Epithelial cell of prostate (primary cell): ENCODE measurements at regions not wholly inside any gene's neighbourhood (a gene's known extent, or its start where the extent isn't known, plus 50 kb on each side); places are given as distances from the start of the nearest gene placed in this dataset.

Experiments used
- DNase-seq: peaks from one replicate; pipeline ENCODE4 v3.0.0-alpha.2; 2011; ENCODE audit warnings: low read depth, low spot score
- H3K27ac ChIP-seq: fragments of 450-650 bp; 2 replicates; pipeline ENCODE4 v1.5.1; 2017; ENCODE audit warnings: mild to moderate bottlenecking

- H3K27ac ChIP-seq: no peak overlapping the region
- DNase-seq: no peak
These were observed 426.6 kb upstream of the ATP11B start for GRCh38 chr3:182366746-182367145.

DNA sequence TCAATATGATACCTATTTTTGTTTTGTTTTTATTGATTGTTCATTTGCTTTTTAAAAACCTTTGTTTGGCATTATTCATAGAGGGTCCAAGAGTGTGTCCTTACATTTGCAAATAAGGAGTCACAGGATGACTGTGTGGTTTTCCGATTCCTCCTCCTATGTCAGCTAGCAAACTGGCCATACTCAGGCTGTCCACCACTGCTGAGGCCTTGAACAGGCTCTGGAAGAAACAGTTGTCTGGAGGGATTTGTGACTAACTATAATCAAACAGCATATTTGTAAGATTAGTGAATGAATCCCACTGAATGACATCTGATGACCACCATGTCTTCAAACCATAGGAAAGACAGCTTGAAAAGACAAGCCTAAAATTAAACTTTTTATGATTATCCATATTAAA, 423.4 kb upstream of the ATP11B start:
- H3K27ac ChIP-seq: no peak overlapping the region
- no peak for DNase-seq

- DNase-seq: peak; percentile 24
These were observed 422.4 kb upstream of the ATP11B start for GRCh38 chr3:182370949-182371348.

DNA sequence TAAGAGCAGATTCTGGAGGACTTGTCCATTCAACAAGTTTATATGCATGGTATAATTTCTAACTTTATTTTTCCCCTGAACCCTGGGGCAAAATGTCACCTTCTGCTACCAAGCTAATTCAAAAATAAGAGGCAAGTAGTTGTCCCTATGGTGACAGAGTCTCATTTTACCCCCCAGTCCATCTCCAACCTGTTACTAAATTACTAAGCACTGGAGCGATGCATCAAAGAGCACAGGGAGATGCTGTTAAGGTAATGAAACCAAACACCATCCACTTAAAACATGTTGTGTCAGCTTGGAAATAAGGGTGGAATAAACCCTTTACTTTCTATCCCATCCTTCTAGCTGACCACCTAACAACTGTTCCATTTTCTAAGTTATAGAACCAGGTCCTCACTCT, 417.4 kb upstream of the ATP11B start:
- H3K27ac ChIP-seq: no peak overlapping the region
- no peak for DNase-seq

More at GRCh38 chr3:182370949-182371348, 422.4 kb upstream of the ATP11B start:
- peak overlapping the region; percentile 32 for H3K27ac ChIP-seq

DNA sequence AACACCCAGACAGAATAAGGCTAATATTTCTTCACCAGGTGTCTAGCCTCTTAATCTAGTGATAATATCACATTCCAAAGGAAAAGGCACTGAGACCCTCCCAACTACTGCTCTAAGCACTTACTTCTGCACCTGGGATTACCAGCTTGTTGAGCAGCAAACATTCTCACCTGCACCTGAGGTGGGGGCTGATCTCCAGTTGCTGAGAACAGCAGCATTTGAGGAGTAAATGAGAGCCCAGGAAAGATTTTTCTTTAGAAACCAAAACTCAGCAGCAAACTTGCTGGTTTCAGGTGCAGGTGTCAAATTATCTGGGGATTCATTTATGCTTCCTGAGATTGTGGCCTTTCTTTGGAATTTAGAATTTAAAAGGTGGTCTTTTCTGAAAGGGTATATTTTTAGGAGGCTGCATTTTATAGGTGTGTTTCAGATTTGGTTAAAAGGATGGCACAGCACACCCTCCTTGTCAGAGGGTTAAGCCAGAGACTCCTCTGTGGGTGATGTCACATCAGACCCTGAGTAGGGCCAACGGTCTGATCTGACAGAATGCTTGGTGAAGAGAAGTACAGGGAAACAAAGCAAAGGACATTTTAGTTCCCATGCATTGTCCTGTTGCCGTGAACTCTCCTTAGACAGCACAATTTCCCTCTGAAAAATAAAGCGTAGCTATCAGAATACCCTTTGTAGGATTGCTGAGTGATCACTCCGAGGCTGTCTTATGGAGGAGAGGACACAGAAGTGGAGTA, 411.0 kb upstream of the ATP11B start:
- no peak for DNase-seq
- no peak overlapping the region for H3K27ac ChIP-seq

DNA sequence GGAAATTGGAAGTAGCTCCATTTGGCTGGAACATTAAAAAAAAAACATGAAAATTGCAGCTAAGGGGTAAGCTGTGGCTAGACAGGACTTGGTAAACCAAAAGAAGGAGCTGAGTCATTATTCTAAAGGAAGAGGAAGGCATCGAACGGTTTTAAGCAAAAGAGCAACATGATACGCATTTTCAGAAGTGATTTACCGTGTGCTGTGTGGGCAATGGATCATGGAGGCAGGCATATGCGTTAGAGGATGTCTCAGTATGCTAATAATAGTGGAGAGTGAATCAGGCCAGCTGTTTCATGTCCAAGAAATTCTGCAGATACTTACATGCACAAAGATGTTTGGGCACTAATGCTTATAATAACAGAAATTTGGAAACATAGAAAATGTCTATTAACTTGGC, 409.1 kb upstream of the ATP11B start:
- DNase-seq: no peak
- H3K27ac ChIP-seq: no peak overlapping the region

DNA sequence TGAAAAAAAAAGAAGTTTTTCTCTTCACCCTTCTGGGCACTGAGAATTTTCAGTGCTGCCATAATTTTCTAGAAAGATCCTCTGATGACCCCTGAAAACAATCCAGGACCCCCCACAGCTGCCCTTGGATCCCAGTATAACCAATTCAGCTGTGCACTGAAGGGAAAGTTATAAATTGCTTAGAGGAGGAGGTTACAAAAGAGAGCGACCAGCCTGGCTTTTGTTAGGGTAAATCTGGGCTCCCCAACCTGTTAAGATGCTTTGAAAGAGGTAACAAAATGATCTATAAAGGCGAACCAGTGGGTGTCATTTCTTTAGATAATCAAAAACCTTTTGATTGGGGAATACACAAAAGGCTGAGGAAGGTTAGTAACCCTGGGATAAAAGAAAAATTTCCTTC, 407.9 kb upstream of the ATP11B start:
- H3K27ac ChIP-seq: no peak overlapping the region
- no peak for DNase-seq

DNA sequence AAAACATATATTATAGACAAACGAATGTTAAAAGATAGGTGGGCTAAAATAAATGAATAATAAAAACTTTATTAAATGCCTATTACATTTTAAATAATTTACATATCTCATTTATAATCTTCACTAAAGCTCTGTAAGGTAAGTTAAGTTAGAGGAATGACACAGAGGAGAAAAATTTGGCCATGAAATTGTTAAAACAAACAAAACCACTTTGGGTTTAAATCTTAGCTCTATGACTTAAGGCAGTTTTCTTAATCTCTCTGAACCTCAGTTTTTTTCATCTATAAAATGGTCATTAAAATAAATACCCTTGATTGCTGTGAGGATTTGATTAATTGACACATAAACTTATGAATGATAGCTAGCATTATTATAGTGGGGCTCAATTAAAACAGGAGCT, 404.8 kb upstream of the ATP11B start:
- peak overlapping the region; percentile 89 for H3K27ac ChIP-seq
- no peak for DNase-seq

DNA sequence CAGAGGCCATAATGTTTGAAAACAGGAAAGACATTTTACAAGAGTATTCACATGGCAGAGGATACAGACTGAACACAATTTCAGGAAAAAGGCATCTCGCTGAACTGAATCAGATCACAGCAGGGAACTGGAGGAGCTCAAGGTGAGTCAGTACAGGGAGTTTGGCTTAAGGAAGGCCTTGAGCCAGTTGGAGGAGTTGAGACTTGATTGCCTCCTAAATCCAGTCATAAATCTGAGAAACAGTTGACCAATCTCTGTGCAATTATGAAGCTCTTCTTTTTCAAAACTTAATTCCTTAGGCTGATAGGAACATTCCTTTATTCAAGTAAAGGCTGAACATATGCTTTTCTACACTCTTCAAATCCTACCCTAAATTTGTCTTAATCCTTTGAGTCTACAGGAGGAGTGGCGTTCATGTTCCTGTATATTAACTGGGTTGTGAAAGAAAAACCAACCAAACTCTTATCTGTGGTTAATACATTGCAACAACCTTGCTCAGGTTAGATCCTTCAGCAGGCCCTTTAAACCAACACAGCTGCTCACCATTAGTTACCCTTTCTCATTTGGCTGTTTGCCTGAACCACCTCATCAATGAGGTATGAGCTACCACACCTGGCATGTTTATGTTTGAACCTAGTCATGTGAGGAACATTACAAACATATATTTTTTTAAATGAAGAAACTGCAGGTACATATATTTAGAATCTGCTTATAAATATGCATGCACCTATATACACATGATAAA, 404.1 kb upstream of the ATP11B start:
- DNase-seq: peak; percentile 96
- peak overlapping the region; percentile 89 for H3K27ac ChIP-seq

DNA sequence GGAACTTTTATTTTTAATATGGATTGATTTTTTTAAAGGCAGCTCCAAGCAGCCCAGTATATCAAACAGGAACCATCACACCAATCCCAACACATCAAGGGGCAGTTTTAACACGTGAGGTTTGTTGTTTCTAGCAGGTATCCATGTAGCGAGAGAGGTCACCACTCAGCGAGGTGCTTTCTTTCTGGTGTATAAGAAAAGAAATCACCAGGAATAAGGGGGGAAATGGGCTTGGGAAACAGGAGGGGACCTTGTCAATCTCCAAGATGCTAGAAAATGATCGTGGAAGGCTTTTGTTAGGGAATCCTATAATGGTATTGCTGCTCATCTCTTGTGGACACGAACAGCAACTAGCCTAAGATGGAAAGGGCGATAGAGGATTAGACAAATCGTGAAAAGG, 402.9 kb upstream of the ATP11B start:
- no peak overlapping the region for H3K27ac ChIP-seq
- DNase-seq: no peak

- H3K27ac ChIP-seq: no peak overlapping the region
- no peak for DNase-seq
These were observed 400.9 kb upstream of the ATP11B start for GRCh38 chr3:182392182-182392937.

DNA sequence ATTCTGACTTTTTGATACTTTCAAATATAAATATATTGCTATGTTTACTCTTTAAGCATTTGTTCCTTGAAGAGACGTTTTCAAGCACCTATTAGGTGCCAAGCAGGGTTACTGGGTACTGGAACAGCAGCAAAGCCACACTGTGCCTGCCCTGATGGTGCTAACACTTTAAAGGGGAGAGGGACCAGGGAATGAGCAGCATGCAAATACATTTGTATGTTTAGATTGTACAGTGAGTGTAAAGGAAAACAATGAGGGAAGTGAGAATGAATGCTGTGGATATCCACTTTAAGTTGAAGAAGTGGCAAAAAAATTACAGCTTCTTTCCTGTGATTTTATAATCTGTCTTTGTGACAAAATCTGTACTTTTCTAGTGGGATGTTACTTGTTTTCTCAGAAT, 400.2 kb upstream of the ATP11B start:
- no peak overlapping the region for H3K27ac ChIP-seq
- DNase-seq: no peak

GRCh38 chr3:182393830-182394367, 399.4 kb upstream of the ATP11B start:
- no peak for DNase-seq
- no peak overlapping the region for H3K27ac ChIP-seq

DNA sequence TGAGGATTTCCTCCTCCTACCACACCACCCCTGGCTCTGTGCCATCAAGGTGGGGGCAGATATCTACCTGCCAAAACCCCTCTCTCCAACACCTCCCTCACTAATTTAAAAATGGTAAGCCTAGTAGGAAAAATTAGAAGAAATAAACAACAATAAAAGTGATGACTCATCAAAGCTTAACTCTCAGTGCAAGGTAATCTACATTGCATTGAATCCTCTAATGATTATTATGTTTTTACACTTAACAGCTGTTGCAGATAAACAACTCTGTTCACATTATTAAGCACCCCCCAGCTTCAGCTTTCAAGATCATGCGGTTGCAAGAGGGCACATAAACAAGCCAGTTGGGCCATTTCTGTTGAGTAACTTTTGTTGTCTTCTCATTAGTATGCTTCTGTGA, 396.1 kb upstream of the ATP11B start:
- no peak overlapping the region for H3K27ac ChIP-seq
- no peak for DNase-seq

- no peak overlapping the region for H3K27ac ChIP-seq
These were observed 393.1 kb upstream of the ATP11B start for GRCh38 chr3:182399978-182400737.

GRCh38 chr3:182400838-182401237, 392.5 kb upstream of the ATP11B start:
- no peak for DNase-seq
- no peak overlapping the region for H3K27ac ChIP-seq

More at GRCh38 chr3:182399978-182400737, 393.1 kb upstream of the ATP11B start:
- no peak for DNase-seq

DNA sequence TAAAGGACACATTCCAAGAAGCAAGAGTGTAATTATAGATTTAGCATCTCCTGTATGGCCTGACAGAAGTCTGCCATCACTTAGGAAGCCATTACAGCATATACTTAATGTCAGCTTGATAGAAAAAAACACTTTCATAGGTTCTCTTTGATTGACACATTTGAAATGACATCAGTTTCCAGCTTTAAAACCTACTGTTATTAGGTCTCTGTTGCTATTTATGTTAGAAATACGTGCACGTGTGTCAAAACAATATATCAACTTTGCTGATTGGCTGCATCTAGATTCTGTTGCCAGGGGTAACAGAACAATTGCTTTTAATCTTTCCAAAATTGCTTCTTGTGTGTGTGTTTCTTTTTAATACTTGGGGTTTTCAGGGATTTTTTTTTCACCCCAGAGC, 389.3 kb upstream of the ATP11B start:
- no peak overlapping the region for H3K27ac ChIP-seq
- no peak for DNase-seq

- no peak overlapping the region for H3K27ac ChIP-seq
- DNase-seq: no peak
These were observed 387.5 kb upstream of the ATP11B start for GRCh38 chr3:182405759-182406158.

- no peak for DNase-seq
- no peak overlapping the region for H3K27ac ChIP-seq
These were observed 386.5 kb upstream of the ATP11B start for GRCh38 chr3:182406786-182407185.

DNA sequence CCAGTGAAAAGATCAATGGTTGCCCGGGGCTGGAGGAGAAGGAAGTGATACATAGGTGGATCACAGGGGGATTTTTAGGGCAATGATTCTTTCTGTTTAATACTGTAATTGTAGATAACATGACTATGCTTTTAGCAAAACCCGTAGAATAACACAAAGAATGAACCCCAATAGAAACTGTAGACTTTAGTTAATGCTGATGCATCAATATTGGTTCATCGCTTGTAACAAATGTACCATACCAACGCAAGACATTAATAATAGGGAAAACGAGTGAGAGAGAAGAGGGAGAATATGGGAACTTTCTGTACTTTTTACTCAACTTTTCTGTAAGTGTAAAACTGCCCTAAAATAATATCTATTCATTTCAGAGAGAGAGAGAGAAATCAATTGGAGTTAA, 383.3 kb upstream of the ATP11B start:
- no peak for DNase-seq
- no peak overlapping the region for H3K27ac ChIP-seq
